GM19239 (cell line): ENCODE measurements at regions not wholly inside any gene's neighbourhood (a gene's known extent, or its start where the extent isn't known, plus 50 kb on each side); places are given as distances from the start of the nearest gene placed in this dataset.

Experiments used
- DNase-seq: peaks from one replicate; pipeline ENCODE4 v3.0.0; 2011; ENCODE audit warnings: low spot score; ENCODE audit not compliant: insufficient read length
- FAIRE-seq: peaks from 2 replicates; lab custom pipeline; 2011; peaks lifted over from hg19 to GRCh38; lab: Jason Lieb, UNC

GRCh38 chr2:47239119-47239969 lies 63.0 kb upstream of the CALM2 start:
- FAIRE-seq (no peak), DNase-seq (no peak)

GRCh38 chr2:47238638-47239037 lies 62.3 kb upstream of the CALM2 start:
- FAIRE-seq (no peak), DNase-seq (no peak)

- no peak for DNase-seq
- no peak for FAIRE-seq
Measured at GRCh38 chr2:47237375-47238334, 61.3 kb upstream of the CALM2 start.

GRCh38 chr2:47236503-47237215 lies 60.3 kb upstream of the CALM2 start:
- FAIRE-seq (no peak), DNase-seq (no peak)

GRCh38 chr2:47235132-47235531 lies 58.8 kb upstream of the CALM2 start:
- no peak for FAIRE-seq
- no peak for DNase-seq

GRCh38 chr2:47234456-47234855 lies 58.1 kb upstream of the CALM2 start:
- DNase-seq = no peak
- FAIRE-seq = no peak

- DNase-seq = no peak
- FAIRE-seq = no peak
Measured at GRCh38 chr2:47232738-47233415, 56.6 kb upstream of the CALM2 start.

GRCh38 chr2:47230418-47230817 lies 54.1 kb upstream of the CALM2 start:
- FAIRE-seq = no peak
- no peak for DNase-seq

GRCh38 chr2:47227532-47228279 lies 51.4 kb upstream of the CALM2 start:
- DNase-seq = no peak
- FAIRE-seq = no peak

- FAIRE-seq (no peak), DNase-seq (no peak)
Measured at GRCh38 chr2:47226923-47227220, 50.6 kb upstream of the CALM2 start.

- DNase-seq (no peak), FAIRE-seq (no peak)
Measured at GRCh38 chr2:47226132-47226922, 50.0 kb upstream of the CALM2 start.
